Stomach (tissue), 8 donors: ENCODE measurements at regions not wholly inside any gene's neighbourhood (a gene's known extent, or its start where the extent isn't known, plus 50 kb on each side); places are given as distances from the start of the nearest gene placed in this dataset.

Source experiments
- DNase-seq, 2 donors: peaks; one replicate each; pipeline versions ENCODE4 v3.0.0 to v3.0.0-alpha.2; 2013 to 2019
- H3K27ac ChIP-seq, 5 donors: fragments of 200-600 bp in 4 of 5; sonication (generic) in 4 of 5; one replicate each; pipeline ENCODE4 v1.5.1; 2013 to 2019; ENCODE audit warnings: mild to moderate bottlenecking in 1 of 5, moderate library complexity in 1 of 5
- H3K27me3 ChIP-seq, 3 donors: fragments of 200-600 bp; sonication (generic); one replicate each; pipeline ENCODE4 v1.5.1; 2017 to 2019; ENCODE audit warnings: mixed run types in 1 of 3
- H3K36me3 ChIP-seq, 4 donors: fragments of 200-600 bp; sonication (generic); 1 replicate in 3 of 4; 2 replicates in 1 of 4; pipeline ENCODE4 v1.5.1; 2016 to 2019
- H3K4me1 ChIP-seq, 4 donors: fragments of 200-600 bp; sonication (generic); one replicate each; pipeline ENCODE4 v1.5.1; 2016 to 2019
- H3K4me3 ChIP-seq, 4 donors: fragments of 200-600 bp; sonication (generic) in 3 of 4; one replicate each; pipeline ENCODE4 v1.5.1; 2016 to 2019; ENCODE audit warnings: mild to moderate bottlenecking in 1 of 4
- H3K9me3 ChIP-seq, 4 donors: fragments of 200-600 bp; sonication (generic); one replicate each; pipeline ENCODE4 v1.5.1; 2016 to 2019
- EP300 ChIP-seq: sonication (generic); formaldehyde crosslinking; IDR thresholded peaks from one replicate; pipeline ENCODE4 v1.6.1; 2017; ENCODE audit warnings: antibody characterized with exemption
- POLR2A ChIP-seq, 4 donors: fragments of 450-650 bp; IDR thresholded peaks; one replicate each; pipeline ENCODE4 v1.6.1; 2016; ENCODE audit warnings: antibody characterized with exemption in 4 of 4, control low read depth in 2 of 4, mild to moderate bottlenecking in 1 of 4, moderate library complexity in 1 of 4
- POLR2AphosphoS5 ChIP-seq, 3 donors: sonication (generic); formaldehyde crosslinking; IDR thresholded peaks; one replicate each; pipeline ENCODE4 v1.6.1; 2016; ENCODE audit warnings: antibody characterized with exemption in 3 of 3
- WGBS, 5 donors: extraction: QIAGEN DNeasy Blood & Tissue Kit in 3 of 5; methylation state at CpG; one replicate each; pipeline versions ENCODE4 v1.1.5 to v1.1.7; 2013 to 2018; 5-methylcytosine and 5-hydroxymethylcytosine counted together
- intact Hi-C: fragments of 100-400 bp; cut with DNase I; formaldehyde crosslinking; loops from one replicate; pipeline ENCODE4 v1.15.1; 2023; ENCODE audit warnings: low total_unique reads
- TF ChIP-seq, protein P1 (sequence below), 7 experiments: fragments of 450-650 bp in 4 of 7; fragments of 200-600 bp in 3 of 7; sonication (generic) in 3 of 7; IDR thresholded peaks; one replicate each; pipeline ENCODE4 v1.5.1; 2016 to 2019; ENCODE audit warnings: antibody characterized with exemption in 7 of 7, control low read depth in 2 of 7, mild to moderate bottlenecking in 1 of 7
- donor health status: healthy with polysubstance abuse.
- donor health status: Bipolar disorder and iron deficiency.
- donor health status: healthy.

- intact Hi-C loops = no loop called here
- Histone ChIP-seq H3K36me3 (no peaks in the 10 kb centered on the region), H3K4me1 (no peaks in the 10 kb centered on the region), H3K27me3 (no peaks in the 10 kb centered on the region), H3K4me3 (no peak overlapping the region), H3K27ac (no peak overlapping the region), H3K9me3 (no peaks in the 10 kb centered on the region)
- no peak for DNase-seq
- WGBS, 5 donors = 68 to 77% (median 77%) methylated on average over 5 of the region's 5 CpGs
- no peak for TF ChIP-seq EP300
- no peak for TF ChIP-seq POLR2AphosphoS5 (IDR thresholded peaks at IDR 0.05)
- TF ChIP-seq, protein P1, sequence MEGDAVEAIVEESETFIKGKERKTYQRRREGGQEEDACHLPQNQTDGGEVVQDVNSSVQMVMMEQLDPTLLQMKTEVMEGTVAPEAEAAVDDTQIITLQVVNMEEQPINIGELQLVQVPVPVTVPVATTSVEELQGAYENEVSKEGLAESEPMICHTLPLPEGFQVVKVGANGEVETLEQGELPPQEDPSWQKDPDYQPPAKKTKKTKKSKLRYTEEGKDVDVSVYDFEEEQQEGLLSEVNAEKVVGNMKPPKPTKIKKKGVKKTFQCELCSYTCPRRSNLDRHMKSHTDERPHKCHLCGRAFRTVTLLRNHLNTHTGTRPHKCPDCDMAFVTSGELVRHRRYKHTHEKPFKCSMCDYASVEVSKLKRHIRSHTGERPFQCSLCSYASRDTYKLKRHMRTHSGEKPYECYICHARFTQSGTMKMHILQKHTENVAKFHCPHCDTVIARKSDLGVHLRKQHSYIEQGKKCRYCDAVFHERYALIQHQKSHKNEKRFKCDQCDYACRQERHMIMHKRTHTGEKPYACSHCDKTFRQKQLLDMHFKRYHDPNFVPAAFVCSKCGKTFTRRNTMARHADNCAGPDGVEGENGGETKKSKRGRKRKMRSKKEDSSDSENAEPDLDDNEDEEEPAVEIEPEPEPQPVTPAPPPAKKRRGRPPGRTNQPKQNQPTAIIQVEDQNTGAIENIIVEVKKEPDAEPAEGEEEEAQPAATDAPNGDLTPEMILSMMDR (IDR thresholded peaks at IDR 0.05) = no peak
- TF ChIP-seq POLR2A (IDR thresholded peaks at IDR 0.05) = no peak
Observed at GRCh38 chr3:72473156-72473555, 375.1 kb downstream of the SHQ1 start.

GRCh38 chr3:72470904-72471417 is 377.3 kb downstream of the SHQ1 start:
- Histone ChIP-seq H3K27me3 (no peaks in the 10 kb centered on the region), H3K9me3 (no peaks in the 10 kb centered on the region), H3K4me3 (no peak overlapping the region), H3K27ac (no peak overlapping the region), H3K4me1 (no peaks in the 10 kb centered on the region), H3K36me3 (no peaks in the 10 kb centered on the region)
- TF ChIP-seq, protein P1 (IDR thresholded peaks at IDR 0.05) = no peak
- TF ChIP-seq POLR2AphosphoS5 (IDR thresholded peaks at IDR 0.05) (no peak), EP300 (no peak), POLR2A (IDR thresholded peaks at IDR 0.05) (no peak)
- 80 to 93% (median 87%) methylated on average over 5 of the region's 5 CpGs for WGBS, 5 donors
- intact Hi-C loops = no loop called here
- DNase-seq = no peak

- H3K36me3 ChIP-seq = no peaks in the 10 kb centered on the region
- H3K4me1 ChIP-seq = peaks cover 0 to 7% (median 0%) of the 10 kb centered on the region in 4 donors
- H3K27me3 ChIP-seq = no peaks in the 10 kb centered on the region
- WGBS, 5 donors = 48 to 62% (median 57%) methylated on average over 2 of the region's 2 CpGs
- DNase-seq = no peak
- intact Hi-C loops = no loop called here
- H3K27ac ChIP-seq = no peak overlapping the region
- TF ChIP-seq EP300 = no peak
- H3K9me3 ChIP-seq = no peaks in the 10 kb centered on the region
- no peak overlapping the region for H3K4me3 ChIP-seq
Observed at GRCh38 chr3:72465853-72466252, 382.4 kb downstream of the SHQ1 start.

DNA sequence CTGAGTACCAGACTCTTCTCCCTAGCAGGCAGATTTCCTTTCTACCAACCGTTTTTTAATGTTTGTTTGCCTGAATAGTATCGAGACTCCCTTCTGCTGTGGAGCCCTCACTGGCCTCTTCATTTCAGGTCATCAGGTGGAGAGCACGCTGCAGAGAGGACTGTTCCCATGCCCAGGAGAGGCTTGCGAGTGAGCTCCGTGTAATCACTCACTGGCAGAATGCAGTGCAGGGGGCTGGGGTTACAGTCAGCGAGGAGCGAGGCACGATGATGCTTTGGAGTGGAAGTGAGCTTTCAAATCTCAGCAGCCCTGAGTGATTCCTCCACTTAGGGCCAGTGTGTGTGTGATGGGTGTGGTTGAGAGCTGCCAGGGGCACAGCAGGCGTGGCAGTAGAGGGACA is 385.2 kb downstream of the SHQ1 start:
- Histone ChIP-seq H3K9me3 (no peaks in the 10 kb centered on the region), H3K4me3 (no peak overlapping the region), H3K27me3 (no peaks in the 10 kb centered on the region), H3K27ac (no peak overlapping the region), H3K4me1 (peaks cover 0 to 7% (median 0%) of the 10 kb centered on the region in 4 donors), H3K36me3 (no peaks in the 10 kb centered on the region)
- intact Hi-C loops = no loop called here
- no peak for DNase-seq
- 62 to 73% (median 70%) methylated on average over 9 of the region's 9 CpGs for WGBS, 5 donors
- no peak for TF ChIP-seq EP300
- no peak for TF ChIP-seq POLR2AphosphoS5 (IDR thresholded peaks at IDR 0.05)
- TF ChIP-seq POLR2A (IDR thresholded peaks at IDR 0.05) = no peak
- TF ChIP-seq, protein P1 (IDR thresholded peaks at IDR 0.05) = no peak

- Histone ChIP-seq H3K27ac (no peak overlapping the region), H3K4me1 (peaks cover 0 to 7% (median 0%) of the 10 kb centered on the region in 4 donors), H3K9me3 (no peaks in the 10 kb centered on the region), H3K4me3 (no peak overlapping the region), H3K36me3 (no peaks in the 10 kb centered on the region), H3K27me3 (no peaks in the 10 kb centered on the region)
- no peak for TF ChIP-seq POLR2AphosphoS5 (IDR thresholded peaks at IDR 0.05)
- TF ChIP-seq EP300 = no peak
- no peak for TF ChIP-seq POLR2A (IDR thresholded peaks at IDR 0.05)
- TF ChIP-seq, protein P1 (IDR thresholded peaks at IDR 0.05) = no peak
- WGBS, 5 donors = 49 to 58% (median 52%) methylated on average over 6 of the region's 6 CpGs
- intact Hi-C loops = no loop called here
- DNase-seq = peak in 1 of 2 donors; percentile 81
Observed at GRCh38 chr3:72462595-72463011, 385.6 kb downstream of the SHQ1 start.
